Suprapubic skin (tissue), 4 donors: ENCODE measurements at regions not wholly inside any gene's neighbourhood (a gene's known extent, or its start where the extent isn't known, plus 50 kb on each side); places are given as distances from the start of the nearest gene placed in this dataset.

Source experiments
- EP300 ChIP-seq: sonication (generic); formaldehyde crosslinking; IDR thresholded peaks from one replicate; pipeline ENCODE4 v1.6.1; 2017; ENCODE audit warnings: antibody characterized with exemption
- POLR2A ChIP-seq, 2 donors: fragments of 450-650 bp; IDR thresholded peaks; one replicate each; pipeline ENCODE4 v1.6.1; 2017; ENCODE audit warnings: antibody characterized with exemption in 2 of 2, mild to moderate bottlenecking in 2 of 2, moderate library complexity in 2 of 2
- POLR2AphosphoS5 ChIP-seq, 3 donors: sonication (generic); formaldehyde crosslinking; IDR thresholded peaks; one replicate each; pipeline ENCODE4 v1.6.1; 2017; ENCODE audit warnings: antibody characterized with exemption in 3 of 3
- TF ChIP-seq, protein P1 (sequence below), 2 donors: fragments of 200-600 bp in 1 of 2; fragments of 450-650 bp in 1 of 2; sonication (generic) in 1 of 2; IDR thresholded peaks; one replicate each; pipeline ENCODE4 v1.5.1; 2016 to 2019; ENCODE audit warnings: antibody characterized with exemption in 2 of 2, mild to moderate bottlenecking in 1 of 2, moderate library complexity in 1 of 2

DNA sequence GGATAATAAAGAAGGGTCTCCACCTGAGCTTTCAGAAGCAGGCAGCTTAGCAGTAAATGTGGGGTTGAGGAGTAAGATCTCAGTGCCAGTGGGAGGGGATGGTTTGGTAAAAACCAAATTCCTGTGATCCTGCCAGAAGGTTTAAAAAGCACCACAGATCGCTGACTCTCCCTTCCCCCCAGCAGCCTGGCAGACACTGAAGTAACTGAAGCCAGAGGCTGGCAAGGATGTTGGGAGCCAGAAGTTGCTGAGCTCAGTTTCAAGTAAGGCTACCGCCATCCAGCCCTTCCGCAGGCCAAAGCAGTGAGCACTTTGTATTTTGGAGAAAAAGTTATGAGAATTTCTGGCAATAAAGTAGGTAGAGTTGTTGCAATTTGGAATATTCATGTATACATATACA, 246.4 kb downstream of the ZNF621 start:
- TF ChIP-seq POLR2A (IDR thresholded peaks at IDR 0.05) (no peak), POLR2AphosphoS5 (IDR thresholded peaks at IDR 0.05) (no peak), EP300 (no peak)
- TF ChIP-seq, protein P1, sequence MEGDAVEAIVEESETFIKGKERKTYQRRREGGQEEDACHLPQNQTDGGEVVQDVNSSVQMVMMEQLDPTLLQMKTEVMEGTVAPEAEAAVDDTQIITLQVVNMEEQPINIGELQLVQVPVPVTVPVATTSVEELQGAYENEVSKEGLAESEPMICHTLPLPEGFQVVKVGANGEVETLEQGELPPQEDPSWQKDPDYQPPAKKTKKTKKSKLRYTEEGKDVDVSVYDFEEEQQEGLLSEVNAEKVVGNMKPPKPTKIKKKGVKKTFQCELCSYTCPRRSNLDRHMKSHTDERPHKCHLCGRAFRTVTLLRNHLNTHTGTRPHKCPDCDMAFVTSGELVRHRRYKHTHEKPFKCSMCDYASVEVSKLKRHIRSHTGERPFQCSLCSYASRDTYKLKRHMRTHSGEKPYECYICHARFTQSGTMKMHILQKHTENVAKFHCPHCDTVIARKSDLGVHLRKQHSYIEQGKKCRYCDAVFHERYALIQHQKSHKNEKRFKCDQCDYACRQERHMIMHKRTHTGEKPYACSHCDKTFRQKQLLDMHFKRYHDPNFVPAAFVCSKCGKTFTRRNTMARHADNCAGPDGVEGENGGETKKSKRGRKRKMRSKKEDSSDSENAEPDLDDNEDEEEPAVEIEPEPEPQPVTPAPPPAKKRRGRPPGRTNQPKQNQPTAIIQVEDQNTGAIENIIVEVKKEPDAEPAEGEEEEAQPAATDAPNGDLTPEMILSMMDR (IDR thresholded peaks at IDR 0.05) = no peak
